ENCODE measurements at regions not wholly inside any gene's neighbourhood (a gene's known extent, or its start where the extent isn't known, plus 50 kb on each side); places are given as distances from the start of the nearest gene placed in this dataset.
A peak's percentile ranks its signal among the peaks of the same experiment; 100 is the strongest.

- no peak overlapping the region for H3K27ac Mint-ChIP-seq
- no peak for ATAC-seq
- peaks cover 2 to 14% of the 10 kb centered on the region in 2 donors for H3K9me3 Mint-ChIP-seq
- DNase-seq (ENCODE audit: low spot score in 2 of 2), result no peak
- no peaks in the 10 kb centered on the region for H3K36me3 Mint-ChIP-seq
These were observed 644.1 kb upstream of the GNPDA2 start for GRCh38 chr4:45370408-45370807.

DNA sequence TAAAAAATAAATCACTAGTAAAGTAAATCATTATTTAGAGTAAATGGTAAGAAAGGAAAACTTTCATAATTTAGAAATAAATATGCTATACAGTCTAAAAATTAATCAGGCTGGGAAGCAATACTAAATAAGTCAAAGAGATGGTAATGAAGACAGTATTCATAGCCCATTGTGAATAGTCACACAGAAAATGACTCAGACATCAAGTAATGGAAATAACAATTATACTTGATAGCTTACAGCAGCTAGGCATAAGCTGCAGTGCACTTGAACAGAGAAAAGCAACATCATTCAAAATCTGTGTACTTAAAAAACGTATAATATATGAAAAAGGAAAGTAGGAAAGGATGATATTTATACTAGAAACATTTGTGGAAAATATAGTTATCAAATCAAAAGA, 642.5 kb upstream of the GNPDA2 start:
- Mint-ChIP-seq H3K9me3 (peaks cover 5 to 15% of the 10 kb centered on the region in 2 donors), H3K27ac (no peak overlapping the region), H3K36me3 (no peaks in the 10 kb centered on the region)
- DNase-seq (ENCODE audit: low spot score in 2 of 2) (no peak), ATAC-seq (no peak)

- H3K27ac Mint-ChIP-seq, result no peak overlapping the region
- no peak for ATAC-seq
- peaks cover 25 to 30% of the 10 kb centered on the region in 2 donors for H3K9me3 Mint-ChIP-seq
- peaks cover 0 to 4% of the 10 kb centered on the region in 2 donors for H3K36me3 Mint-ChIP-seq
- no peak for DNase-seq (ENCODE audit: low spot score in 2 of 2)
These were observed 637.6 kb upstream of the GNPDA2 start for GRCh38 chr4:45363931-45364330.

DNA sequence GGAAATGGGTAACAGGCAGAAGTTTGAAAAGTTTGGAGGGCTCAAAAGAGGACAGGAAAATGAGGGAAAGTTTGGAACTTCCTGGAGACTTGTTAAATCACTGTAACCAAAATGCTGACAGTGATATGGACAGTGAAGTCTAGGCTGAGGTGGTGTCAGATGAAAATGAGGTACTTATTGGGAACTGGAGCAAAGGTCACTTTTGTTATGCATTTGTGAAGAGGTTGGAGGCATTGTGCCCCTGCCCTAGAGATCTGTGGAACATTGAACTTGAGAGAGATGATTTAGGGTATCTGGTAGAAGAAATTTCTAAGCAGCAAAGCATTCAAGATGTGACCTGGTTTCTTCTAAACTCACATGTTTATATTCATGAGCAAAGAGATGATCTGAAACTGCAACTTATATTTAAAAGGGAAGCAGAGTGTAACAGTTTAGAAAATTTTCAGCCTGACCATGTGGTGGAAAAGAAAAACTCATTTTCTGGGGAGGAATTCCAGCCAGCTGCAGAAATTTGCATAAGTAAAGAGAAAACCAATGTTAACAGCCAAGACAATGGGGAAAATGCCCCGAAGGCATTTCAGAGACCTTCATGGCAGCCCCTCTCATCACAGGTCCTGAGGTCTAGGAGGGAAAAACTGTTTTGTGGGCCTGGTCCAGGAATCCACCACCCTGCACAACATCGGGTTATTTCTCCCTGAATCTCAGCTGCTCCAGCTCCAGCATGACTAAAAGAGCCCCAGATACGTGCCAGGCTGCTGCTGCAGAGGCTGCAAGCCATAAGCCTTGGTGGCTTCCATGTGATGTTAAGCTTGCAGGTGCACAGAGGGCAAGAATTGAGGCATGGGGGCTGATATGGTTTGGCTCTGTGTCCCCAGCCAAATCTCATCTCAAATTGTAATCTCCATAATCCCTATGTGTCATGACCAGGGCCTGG, 632.5 kb upstream of the GNPDA2 start:
- Mint-ChIP-seq H3K36me3 (peaks cover 0 to 4% of the 10 kb centered on the region in 2 donors), H3K9me3 (peaks cover 25 to 27% of the 10 kb centered on the region in 2 donors), H3K27ac (no peak overlapping the region)
- ATAC-seq, result no peak
- DNase-seq (ENCODE audit: low spot score in 2 of 2), result no peak

DNA sequence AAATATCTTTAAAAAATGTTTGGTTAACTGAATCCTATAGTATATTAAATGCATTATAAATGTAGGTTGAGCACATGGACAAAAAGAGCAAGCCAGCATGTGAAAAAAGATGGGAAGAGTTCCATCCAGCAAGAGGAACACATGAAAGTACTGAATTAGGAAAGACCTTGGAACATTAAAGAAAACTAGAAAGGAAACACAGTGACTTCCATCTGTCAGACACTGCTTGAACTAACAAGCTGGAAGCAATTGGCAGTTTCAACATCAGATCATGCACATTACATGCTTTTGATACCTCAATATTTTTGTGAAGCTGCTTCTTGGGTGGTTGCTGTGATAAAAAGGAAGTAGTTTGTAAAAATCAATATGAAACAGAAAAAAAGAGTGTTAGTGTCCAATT, 626.8 kb upstream of the GNPDA2 start:
- Mint-ChIP-seq H3K27ac (no peak overlapping the region), H3K9me3 (peaks cover 7 to 17% of the 10 kb centered on the region in 2 donors), H3K36me3 (no peaks in the 10 kb centered on the region)
- ATAC-seq (no peak), DNase-seq (ENCODE audit: low spot score in 2 of 2) (no peak)

- no peaks in the 10 kb centered on the region for H3K36me3 Mint-ChIP-seq
- DNase-seq (ENCODE audit: low spot score in 2 of 2), result no peak
- peak overlapping the region in 1 of 2 donors; percentile 9 for H3K27ac Mint-ChIP-seq
- H3K9me3 Mint-ChIP-seq, result peaks cover 11 to 17% of the 10 kb centered on the region in 2 donors
- ATAC-seq, result no peak
These were observed 624.1 kb upstream of the GNPDA2 start for GRCh38 chr4:45350438-45350837.

DNA sequence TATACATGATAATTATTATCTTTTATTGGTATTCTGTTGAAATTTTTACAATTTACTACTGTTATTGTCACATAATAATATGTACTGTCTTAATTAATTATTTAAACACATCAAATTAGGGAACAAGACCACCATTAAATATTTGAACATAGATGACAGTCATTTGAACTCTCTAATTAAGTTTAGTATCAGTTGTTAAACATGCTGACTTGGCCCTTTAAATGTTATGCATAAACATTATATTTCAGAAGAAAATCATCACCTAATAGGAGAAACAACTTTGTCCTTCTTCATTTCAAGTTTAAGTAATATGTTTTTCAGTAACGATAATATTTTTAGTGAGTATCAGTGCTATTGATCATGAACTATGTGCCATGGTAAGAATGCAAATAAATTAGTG, 623.5 kb upstream of the GNPDA2 start:
- H3K27ac Mint-ChIP-seq, result no peak overlapping the region
- no peaks in the 10 kb centered on the region for H3K36me3 Mint-ChIP-seq
- DNase-seq (ENCODE audit: low spot score in 2 of 2) (no peak), ATAC-seq (no peak)
- H3K9me3 Mint-ChIP-seq, result peaks cover 16 to 21% of the 10 kb centered on the region in 2 donors

GRCh38 chr4:45346816-45347435, 620.6 kb upstream of the GNPDA2 start:
- no peak overlapping the region for H3K27ac Mint-ChIP-seq
- peaks cover 9 to 12% of the 10 kb centered on the region in 2 donors for H3K9me3 Mint-ChIP-seq
- no peak for ATAC-seq
- no peaks in the 10 kb centered on the region for H3K36me3 Mint-ChIP-seq
- no peak for DNase-seq (ENCODE audit: low spot score in 2 of 2)

- H3K27ac Mint-ChIP-seq, result no peak overlapping the region
- H3K9me3 Mint-ChIP-seq, result peaks cover 8 to 9% of the 10 kb centered on the region in 2 donors
- H3K36me3 Mint-ChIP-seq, result no peaks in the 10 kb centered on the region
- no peak for DNase-seq (ENCODE audit: low spot score in 2 of 2)
- ATAC-seq, result no peak
These were observed 619.2 kb upstream of the GNPDA2 start for GRCh38 chr4:45345558-45345957.

- peaks cover 9 to 17% of the 10 kb centered on the region in 2 donors for H3K9me3 Mint-ChIP-seq
- H3K27ac Mint-ChIP-seq, result no peak overlapping the region
- ATAC-seq, result no peak
- no peak for DNase-seq (ENCODE audit: low spot score in 2 of 2)
- no peaks in the 10 kb centered on the region for H3K36me3 Mint-ChIP-seq
These were observed 605.4 kb upstream of the GNPDA2 start for GRCh38 chr4:45331802-45332201.

GRCh38 chr4:45327544-45327943, 601.2 kb upstream of the GNPDA2 start:
- Mint-ChIP-seq H3K9me3 (peaks cover 18 to 28% of the 10 kb centered on the region in 2 donors), H3K36me3 (no peaks in the 10 kb centered on the region), H3K27ac (no peak overlapping the region)
- no peak for ATAC-seq
- no peak for DNase-seq (ENCODE audit: low spot score in 2 of 2)

- Mint-ChIP-seq H3K36me3 (no peaks in the 10 kb centered on the region), H3K9me3 (peaks cover 14 to 27% of the 10 kb centered on the region in 2 donors), H3K27ac (peak overlapping the region in 1 of 2 donors; percentile 85)
- no peak for ATAC-seq
- no peak for DNase-seq (ENCODE audit: low spot score in 2 of 2)
These were observed 598.4 kb upstream of the GNPDA2 start for GRCh38 chr4:45324455-45325417.

- no peaks in the 10 kb centered on the region for H3K36me3 Mint-ChIP-seq
- DNase-seq (ENCODE audit: low spot score in 2 of 2) (no peak), ATAC-seq (no peak)
- peaks cover 14 to 27% of the 10 kb centered on the region in 2 donors for H3K9me3 Mint-ChIP-seq
- no peak overlapping the region for H3K27ac Mint-ChIP-seq
These were observed 597.2 kb upstream of the GNPDA2 start for GRCh38 chr4:45323453-45324058.

GRCh38 chr4:45317739-45318138, 591.4 kb upstream of the GNPDA2 start:
- DNase-seq (ENCODE audit: low spot score in 2 of 2) (no peak), ATAC-seq (no peak)
- Mint-ChIP-seq H3K36me3 (no peaks in the 10 kb centered on the region), H3K9me3 (peaks cover 8 to 13% of the 10 kb centered on the region in 2 donors), H3K27ac (no peak overlapping the region)

DNA sequence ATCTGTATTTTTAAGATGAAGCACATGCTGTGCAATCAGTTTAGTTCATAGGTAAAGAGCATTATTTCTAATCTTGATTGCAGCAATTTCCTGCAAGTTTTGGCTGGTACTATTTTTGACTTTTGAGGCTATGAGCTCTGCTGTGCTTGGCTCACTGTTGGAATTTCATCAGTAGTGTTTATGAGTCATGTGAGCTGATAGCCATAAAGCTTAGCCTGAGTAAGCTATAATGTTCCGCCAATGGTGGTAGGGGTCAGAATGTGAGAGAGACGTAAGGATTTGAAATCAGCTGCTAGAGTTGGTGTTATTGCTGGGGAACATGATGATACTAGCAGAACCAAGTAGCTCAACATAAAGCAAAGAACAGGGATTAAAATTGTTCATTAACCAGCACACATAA, 590.9 kb upstream of the GNPDA2 start:
- H3K27ac Mint-ChIP-seq, result no peak overlapping the region
- ATAC-seq (no peak), DNase-seq (ENCODE audit: low spot score in 2 of 2) (no peak)
- H3K9me3 Mint-ChIP-seq, result peaks cover 8 to 13% of the 10 kb centered on the region in 2 donors
- no peaks in the 10 kb centered on the region for H3K36me3 Mint-ChIP-seq

- DNase-seq (ENCODE audit: low spot score in 2 of 2), result no peak
- Mint-ChIP-seq H3K36me3 (no peaks in the 10 kb centered on the region), H3K27ac (no peak overlapping the region), H3K9me3 (peaks cover 8 to 14% of the 10 kb centered on the region in 2 donors)
- no peak for ATAC-seq
These were observed 589.9 kb upstream of the GNPDA2 start for GRCh38 chr4:45316257-45316656.
